HCT116 (cell line): ENCODE measurements at regions not wholly inside any gene's neighbourhood (a gene's known extent, or its start where the extent isn't known, plus 50 kb on each side); places are given as distances from the start of the nearest gene placed in this dataset.

Experiments
- CTCF ChIP-seq, 3 experiments: fragments of 200-600 bp in 1 of 3; sonication (generic) in 1 of 3; IDR thresholded peaks in 2 of 3; conservative IDR thresholded peaks in 1 of 3; 2 replicates each; pipeline ENCODE4 v1.5.1; 2012 to 2017; ENCODE audit warnings: low read depth in 2 of 3, low read length in 2 of 3, antibody characterized with exemption in 1 of 3, borderline replicate concordance in 1 of 3, control low read depth in 1 of 3, mild to moderate bottlenecking in 1 of 3, mixed read lengths in 1 of 3, mixed run types in 1 of 3, moderate library complexity in 1 of 3; ENCODE audit not compliant: insufficient read depth in 1 of 3
- EGR1 ChIP-seq: IDR thresholded peaks from 2 replicates; pipeline ENCODE4 v1.6.1; 2012; ENCODE audit warnings: low read depth
- EZH2 ChIP-seq: fragments of 200-600 bp; sonication (generic); IDR thresholded peaks from 2 replicates; pipeline ENCODE4 v1.6.1; 2017; ENCODE audit warnings: antibody characterized with exemption, mixed run types
- EZH2phosphoT487 ChIP-seq: fragments of 200-600 bp; IDR thresholded peaks from 2 replicates; pipeline ENCODE4 v1.6.1; 2018; ENCODE audit warnings: antibody characterized with exemption, borderline replicate concordance
- POLR2A ChIP-seq: IDR thresholded peaks from 2 replicates; pipeline ENCODE4 v1.7.0; 2011; ENCODE audit warnings: borderline replicate concordance; ENCODE audit not compliant: insufficient read depth, insufficient read length; ENCODE audit errors: extremely low read depth
- RAD21 ChIP-seq: IDR thresholded peaks from 2 replicates; pipeline ENCODE4 v1.6.1; 2012; ENCODE audit warnings: low read depth, mild to moderate bottlenecking
- SP1 ChIP-seq: IDR thresholded peaks from 2 replicates; pipeline ENCODE4 v1.6.1; 2012; ENCODE audit warnings: low read depth
- SRF ChIP-seq: IDR thresholded peaks from 2 replicates; pipeline ENCODE4 v1.6.1; 2012; ENCODE audit warnings: low read depth
- YY1 ChIP-seq: IDR thresholded peaks from 2 replicates; pipeline ENCODE4 v1.6.1; 2011; ENCODE audit warnings: low read length, low read depth, moderate library complexity, mild to moderate bottlenecking; ENCODE audit not compliant: insufficient replicate concordance; ENCODE audit errors: extremely low read depth

GRCh38 chr3:117630885-117631284, 921.3 kb downstream of the TUSC7 start:
- TF ChIP-seq CTCF (IDR thresholded peaks at IDR 0.05 in 2 of 3, conservative IDR thresholded peaks at IDR 0.05 in 1 of 3; ENCODE audit: borderline replicate concordance in 1 of 3, insufficient read depth in 1 of 3, low read depth in 2 of 3, low read length in 2 of 3): no peak
- no peak for TF ChIP-seq EZH2
- no peak for TF ChIP-seq POLR2A
- no peak for TF ChIP-seq EZH2phosphoT487
- no peak for TF ChIP-seq SP1
- TF ChIP-seq YY1: no peak
- no peak for TF ChIP-seq EGR1
- no peak for TF ChIP-seq SRF
- TF ChIP-seq RAD21: no peak
